Erythroblast (primary cell): ENCODE measurements at regions not wholly inside any gene's neighbourhood (a gene's known extent, or its start where the extent isn't known, plus 50 kb on each side); places are given as distances from the start of the nearest gene placed in this dataset.

Experiments used
- GATA1 ChIP-seq: IDR thresholded peaks from 2 replicates; pipeline ENCODE4 v1.6.1; 2011; ENCODE audit warnings: low read depth, mild to moderate bottlenecking, control low read depth, low read length, moderate library complexity
- POLR2A ChIP-seq: IDR thresholded peaks from 2 replicates; pipeline ENCODE4 v1.6.1; 2011; ENCODE audit warnings: mild to moderate bottlenecking, low read length

DNA sequence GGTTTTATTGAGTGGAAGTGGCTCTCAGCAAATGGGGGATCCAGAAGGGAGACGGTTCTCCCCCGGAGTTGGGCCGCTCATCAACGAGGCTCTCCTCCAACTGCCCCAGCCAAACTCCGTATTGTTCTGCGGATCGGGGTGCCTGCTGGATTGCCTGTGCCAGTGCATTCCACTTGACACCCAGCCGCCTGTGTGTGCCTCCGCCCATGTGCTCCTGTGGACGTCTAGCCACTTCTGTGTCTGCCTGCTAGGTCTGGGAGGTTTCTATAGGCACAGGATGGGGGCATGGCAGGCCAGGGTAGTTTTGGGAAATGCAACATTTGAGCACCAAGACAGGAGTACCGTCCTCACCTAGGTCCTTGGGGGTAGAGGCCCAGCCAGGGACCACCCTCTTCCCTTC is 225.7 kb upstream of the AMIGO2 start:
- TF ChIP-seq POLR2A, result no peak
- TF ChIP-seq GATA1, result no peak
